ENCODE measurements at regions not wholly inside any gene's neighbourhood (a gene's known extent, or its start where the extent isn't known, plus 50 kb on each side); places are given as distances from the start of the nearest gene placed in this dataset.

- TF ChIP-seq, protein P1, sequence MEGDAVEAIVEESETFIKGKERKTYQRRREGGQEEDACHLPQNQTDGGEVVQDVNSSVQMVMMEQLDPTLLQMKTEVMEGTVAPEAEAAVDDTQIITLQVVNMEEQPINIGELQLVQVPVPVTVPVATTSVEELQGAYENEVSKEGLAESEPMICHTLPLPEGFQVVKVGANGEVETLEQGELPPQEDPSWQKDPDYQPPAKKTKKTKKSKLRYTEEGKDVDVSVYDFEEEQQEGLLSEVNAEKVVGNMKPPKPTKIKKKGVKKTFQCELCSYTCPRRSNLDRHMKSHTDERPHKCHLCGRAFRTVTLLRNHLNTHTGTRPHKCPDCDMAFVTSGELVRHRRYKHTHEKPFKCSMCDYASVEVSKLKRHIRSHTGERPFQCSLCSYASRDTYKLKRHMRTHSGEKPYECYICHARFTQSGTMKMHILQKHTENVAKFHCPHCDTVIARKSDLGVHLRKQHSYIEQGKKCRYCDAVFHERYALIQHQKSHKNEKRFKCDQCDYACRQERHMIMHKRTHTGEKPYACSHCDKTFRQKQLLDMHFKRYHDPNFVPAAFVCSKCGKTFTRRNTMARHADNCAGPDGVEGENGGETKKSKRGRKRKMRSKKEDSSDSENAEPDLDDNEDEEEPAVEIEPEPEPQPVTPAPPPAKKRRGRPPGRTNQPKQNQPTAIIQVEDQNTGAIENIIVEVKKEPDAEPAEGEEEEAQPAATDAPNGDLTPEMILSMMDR (IDR thresholded peaks at IDR 0.05) = no peak
- TF ChIP-seq POLR2A (IDR thresholded peaks at IDR 0.05) = no peak
These were observed 252.3 kb upstream of the PRR20A start for GRCh38 chr13:56888455-56888854.

Data from thyroid gland (tissue), 4 donors.